Trophoblast cell (in vitro differentiated cells and primary cell): ENCODE measurements at regions not wholly inside any gene's neighbourhood (a gene's known extent, or its start where the extent isn't known, plus 50 kb on each side); places are given as distances from the start of the nearest gene placed in this dataset.

Experiments used
- DNase-seq, 2 donors: peaks; one replicate each; pipeline ENCODE4 v3.0.0-alpha.2; 2016
- H2AFZ ChIP-seq: 2 replicates; pipeline ENCODE4 v1.6.1; 2013; ENCODE audit warnings: low read length, moderate library complexity, mild to moderate bottlenecking; ENCODE audit not compliant: insufficient read depth, poor library complexity
- H2AK5ac ChIP-seq: 2 replicates; pipeline ENCODE4 v1.6.1; 2013; ENCODE audit warnings: mild to moderate bottlenecking, low read length
- H2BK120ac ChIP-seq: 2 replicates; pipeline ENCODE4 v1.6.1; 2013; ENCODE audit warnings: low read length, mild to moderate bottlenecking, moderate library complexity; ENCODE audit not compliant: insufficient read depth, poor library complexity
- H2BK12ac ChIP-seq: 2 replicates; pipeline ENCODE4 v1.6.1; 2013; ENCODE audit warnings: mild to moderate bottlenecking, low read length, moderate library complexity
- H2BK5ac ChIP-seq: 2 replicates; pipeline ENCODE4 v1.6.1; 2013; ENCODE audit warnings: low read length, low read depth, moderate library complexity, mild to moderate bottlenecking; ENCODE audit not compliant: poor library complexity
- H3K14ac ChIP-seq: 2 replicates; pipeline ENCODE4 v1.6.1; 2013; ENCODE audit warnings: mild to moderate bottlenecking, low read length
- H3K18ac ChIP-seq: 2 replicates; pipeline ENCODE4 v1.6.1; 2013; ENCODE audit warnings: mild to moderate bottlenecking, low read length
- H3K23ac ChIP-seq: 2 replicates; pipeline ENCODE4 v1.6.1; 2013; ENCODE audit warnings: low read length
- H3K27ac ChIP-seq: 2 replicates; pipeline ENCODE4 v1.5.1; 2013; ENCODE audit warnings: low read depth, mild to moderate bottlenecking, inconsistent platforms, low read length, moderate library complexity
- H3K27me3 ChIP-seq: 2 replicates; pipeline ENCODE4 v1.6.1; 2013; ENCODE audit warnings: inconsistent platforms, mild to moderate bottlenecking, low read length, moderate library complexity; ENCODE audit not compliant: insufficient read depth
- H3K36me3 ChIP-seq, 2 experiments: 1 replicate in 1 of 2; 2 replicates in 1 of 2; pipeline ENCODE4 v1.6.1; 2013; ENCODE audit warnings: low read length in 2 of 2, mild to moderate bottlenecking in 2 of 2, moderate library complexity in 1 of 2; ENCODE audit not compliant: insufficient read depth in 2 of 2, control insufficient read depth in 1 of 2
- H3K4ac ChIP-seq: 2 replicates; pipeline ENCODE4 v1.6.1; 2013; ENCODE audit warnings: low read depth, mild to moderate bottlenecking, low read length, moderate library complexity
- H3K4me1 ChIP-seq, 2 experiments: 1 replicate in 1 of 2; 2 replicates in 1 of 2; pipeline ENCODE4 v1.6.1; 2013; ENCODE audit warnings: low read length in 2 of 2, mild to moderate bottlenecking in 2 of 2, moderate library complexity in 1 of 2; ENCODE audit not compliant: insufficient read depth in 2 of 2, control insufficient read depth in 1 of 2
- H3K4me2 ChIP-seq: 2 replicates; pipeline ENCODE4 v1.6.1; 2013; ENCODE audit warnings: inconsistent platforms, mild to moderate bottlenecking, low read length, moderate library complexity
- H3K4me3 ChIP-seq: 2 replicates; pipeline ENCODE4 v1.5.1; 2013; ENCODE audit warnings: mild to moderate bottlenecking, low read depth, low read length, inconsistent platforms
- H3K79me1 ChIP-seq: one replicate; pipeline ENCODE4 v1.6.1; 2013; ENCODE audit warnings: low read length
- H3K79me2 ChIP-seq: 2 replicates; pipeline ENCODE4 v1.6.1; 2013; ENCODE audit warnings: low read length, mild to moderate bottlenecking; ENCODE audit not compliant: control insufficient read depth, insufficient read depth, poor library complexity
- H3K9ac ChIP-seq: 2 replicates; pipeline ENCODE4 v1.6.1; 2013; ENCODE audit warnings: mild to moderate bottlenecking, low read length
- H3K9me3 ChIP-seq: 2 replicates; pipeline ENCODE4 v1.6.1; 2013; ENCODE audit warnings: low read depth, mild to moderate bottlenecking, control low read depth, inconsistent platforms, low read length; ENCODE audit not compliant: insufficient read depth
- H4K12ac ChIP-seq: 2 replicates; pipeline ENCODE4 v1.6.1; 2013; ENCODE audit warnings: low read depth, mild to moderate bottlenecking, low read length, moderate library complexity
- H4K8ac ChIP-seq: 2 replicates; pipeline ENCODE4 v1.6.1; 2013; ENCODE audit warnings: low read depth, mild to moderate bottlenecking, low read length, moderate library complexity
- H4K91ac ChIP-seq: one replicate; pipeline ENCODE4 v1.6.1; 2013; ENCODE audit warnings: low read depth, mild to moderate bottlenecking, low read length, moderate library complexity
- WGBS: extraction: QIAGEN DNeasy Blood & Tissue Kit; methylation state at CpG from one replicate; pipeline ENCODE4 v1.1.7; 2013; ENCODE audit warnings: missing lambda C conversion rate; ENCODE audit not compliant: insufficient read length, insufficient coverage; ENCODE audit errors: extremely low coverage; 5-methylcytosine and 5-hydroxymethylcytosine counted together

DNA sequence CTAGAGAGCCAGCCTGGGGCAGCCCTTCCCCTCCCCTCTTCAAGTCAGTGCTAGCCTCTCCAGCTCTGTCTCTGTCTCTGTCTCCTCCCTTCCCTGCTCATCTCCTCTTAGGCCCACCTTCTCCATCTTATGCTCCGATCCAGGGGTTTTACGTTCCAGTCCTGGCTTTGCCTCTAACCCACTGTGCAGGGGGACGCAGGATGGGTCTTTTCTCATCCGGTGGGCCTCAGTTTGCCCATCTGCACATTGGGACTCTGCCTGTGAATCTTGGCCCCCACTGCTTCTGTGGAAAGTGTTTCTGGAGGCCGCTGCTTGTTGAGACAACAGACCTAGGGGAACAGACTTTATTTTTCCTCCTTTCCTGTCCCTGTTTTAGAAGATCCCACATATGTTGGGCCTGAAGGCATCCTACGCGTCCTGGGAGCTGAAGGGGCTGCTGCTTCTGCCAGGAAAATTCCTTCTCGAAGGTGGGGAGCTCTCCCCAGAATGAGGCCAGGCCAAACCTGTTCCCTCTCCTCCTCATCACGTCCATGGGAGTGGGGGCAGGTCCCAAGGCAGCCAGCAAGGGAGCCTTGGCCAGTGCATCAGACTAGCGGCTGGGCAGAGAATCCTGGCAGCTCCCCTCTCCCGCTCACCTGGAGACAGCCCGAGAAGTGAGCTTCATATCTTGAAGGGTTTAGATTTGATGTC lies 99.5 kb upstream of the CSF3R start:
- Histone ChIP-seq H3K9ac (no peak overlapping the region), H3K23ac (no peak overlapping the region), H3K79me2 (no peaks in the 10 kb centered on the region), H4K8ac (no peak overlapping the region), H3K4me2 (no peak overlapping the region), H2AK5ac (no peak overlapping the region), H4K91ac (no peak overlapping the region), H2AFZ (no peak overlapping the region), H3K9me3 (no peaks in the 10 kb centered on the region), H3K4me3 (no peak overlapping the region), H4K12ac (no peak overlapping the region), H3K36me3 (no peaks in the 10 kb centered on the region), H3K27ac (no peak overlapping the region), H3K18ac (no peak overlapping the region), H2BK12ac (no peak overlapping the region), H3K27me3 (no peaks in the 10 kb centered on the region), H2BK120ac (no peak overlapping the region), H3K79me1 (no peaks in the 10 kb centered on the region), H3K4me1 (no peaks in the 10 kb centered on the region), H2BK5ac (no peak overlapping the region), H3K14ac (no peak overlapping the region), H3K4ac (no peak overlapping the region)
- DNase-seq = no peak
- no CpG with 5 or more reads among the region's 12 CpGs for WGBS

- WGBS = no CpG with 5 or more reads among the region's 5 CpGs
- Histone ChIP-seq H3K4ac (no peak overlapping the region), H3K9me3 (no peaks in the 10 kb centered on the region), H2BK120ac (no peak overlapping the region), H3K36me3 (no peaks in the 10 kb centered on the region), H3K9ac (no peak overlapping the region), H3K23ac (no peak overlapping the region), H4K12ac (no peak overlapping the region), H3K4me3 (no peak overlapping the region), H3K4me2 (no peak overlapping the region), H3K4me1 (no peaks in the 10 kb centered on the region), H2AFZ (no peak overlapping the region), H3K27me3 (no peaks in the 10 kb centered on the region), H3K79me1 (no peaks in the 10 kb centered on the region), H3K18ac (no peak overlapping the region), H3K27ac (no peak overlapping the region), H4K8ac (no peak overlapping the region), H3K79me2 (no peaks in the 10 kb centered on the region), H4K91ac (no peak overlapping the region), H2AK5ac (no peak overlapping the region), H2BK12ac (no peak overlapping the region), H2BK5ac (no peak overlapping the region), H3K14ac (no peak overlapping the region)
- no peak for DNase-seq
Measured at GRCh38 chr1:36580524-36580923, 97.8 kb upstream of the CSF3R start.

DNA sequence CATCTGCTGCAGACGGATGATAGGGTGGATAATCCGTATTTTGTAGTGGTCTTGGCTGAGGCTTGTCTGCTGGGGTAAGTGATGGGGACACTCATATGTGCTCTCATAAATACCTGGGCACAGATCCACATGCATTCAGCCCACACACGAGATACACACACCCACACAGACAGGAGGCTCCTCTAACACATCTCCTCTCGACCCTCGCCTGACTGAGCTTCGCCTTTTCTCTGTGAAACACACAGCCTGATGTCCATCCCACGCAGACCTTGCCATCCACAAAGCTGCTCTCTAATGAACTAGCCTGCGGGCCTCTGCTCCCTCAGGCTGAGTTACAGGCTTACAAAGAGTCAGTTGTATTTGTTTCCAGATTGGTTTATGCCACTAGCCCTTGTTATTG lies 96.3 kb upstream of the CSF3R start:
- WGBS = no CpG with 5 or more reads among the region's 8 CpGs
- no peaks in the 10 kb centered on the region for H3K36me3 ChIP-seq
- no peak overlapping the region for H3K4ac ChIP-seq
- no peaks in the 10 kb centered on the region for H3K79me1 ChIP-seq
- H3K79me2 ChIP-seq = no peaks in the 10 kb centered on the region
- no peak overlapping the region for H4K12ac ChIP-seq
- no peak overlapping the region for H2BK12ac ChIP-seq
- H3K27me3 ChIP-seq = no peaks in the 10 kb centered on the region
- H2AFZ ChIP-seq = no peak overlapping the region
- H3K4me1 ChIP-seq = no peaks in the 10 kb centered on the region
- H3K9me3 ChIP-seq = no peaks in the 10 kb centered on the region
- no peak overlapping the region for H3K18ac ChIP-seq
- no peak overlapping the region for H4K8ac ChIP-seq
- H2AK5ac ChIP-seq = no peak overlapping the region
- no peak overlapping the region for H3K23ac ChIP-seq
- no peak overlapping the region for H2BK5ac ChIP-seq
- no peak for DNase-seq
- no peak overlapping the region for H3K4me3 ChIP-seq
- H3K27ac ChIP-seq = no peak overlapping the region
- no peak overlapping the region for H2BK120ac ChIP-seq
- H3K14ac ChIP-seq = no peak overlapping the region
- H3K9ac ChIP-seq = no peak overlapping the region
- no peak overlapping the region for H3K4me2 ChIP-seq
- H4K91ac ChIP-seq = no peak overlapping the region

DNA sequence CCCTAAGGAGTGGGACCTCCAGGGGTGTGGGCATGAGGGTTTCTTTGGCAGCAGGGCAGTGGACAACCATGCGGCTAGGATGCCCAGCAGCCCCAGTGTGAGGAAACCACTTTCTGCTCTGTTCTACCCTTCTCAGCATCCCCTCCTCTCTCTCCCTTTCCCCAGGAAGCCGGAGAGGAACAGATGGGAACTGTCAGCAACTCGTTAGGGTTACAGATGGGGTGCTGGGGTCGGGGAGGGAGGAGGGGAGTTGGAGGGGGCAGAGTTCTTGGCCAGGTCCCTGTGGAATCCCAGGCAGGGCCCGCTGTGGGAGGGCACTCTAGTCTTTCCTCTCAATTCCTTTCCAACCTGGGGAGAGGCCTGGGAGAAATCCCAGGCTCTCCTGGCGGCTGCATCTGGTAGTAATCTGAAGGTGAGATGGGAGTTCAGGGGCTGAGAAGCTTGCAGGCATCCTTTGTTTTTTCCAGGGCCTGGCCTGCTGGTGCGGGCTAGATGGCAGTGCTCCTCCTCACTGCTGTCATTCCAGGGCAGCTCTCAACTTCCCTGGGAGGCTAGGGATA lies 93.9 kb upstream of the CSF3R start:
- H3K9ac ChIP-seq = no peak overlapping the region
- H2BK12ac ChIP-seq = no peak overlapping the region
- no peaks in the 10 kb centered on the region for H3K79me1 ChIP-seq
- H3K79me2 ChIP-seq = no peaks in the 10 kb centered on the region
- H3K9me3 ChIP-seq = no peaks in the 10 kb centered on the region
- H3K18ac ChIP-seq = no peak overlapping the region
- no peak overlapping the region for H4K91ac ChIP-seq
- H3K4me1 ChIP-seq = no peaks in the 10 kb centered on the region
- no peaks in the 10 kb centered on the region for H3K27me3 ChIP-seq
- no peak for DNase-seq
- no peak overlapping the region for H3K4me3 ChIP-seq
- H3K27ac ChIP-seq = no peak overlapping the region
- H4K12ac ChIP-seq = no peak overlapping the region
- H2BK5ac ChIP-seq = no peak overlapping the region
- no peak overlapping the region for H3K4ac ChIP-seq
- no peak overlapping the region for H4K8ac ChIP-seq
- H3K4me2 ChIP-seq = no peak overlapping the region
- H2BK120ac ChIP-seq = no peak overlapping the region
- WGBS = no CpG with 5 or more reads among the region's 7 CpGs
- no peaks in the 10 kb centered on the region for H3K36me3 ChIP-seq
- no peak overlapping the region for H2AFZ ChIP-seq
- H3K14ac ChIP-seq = no peak overlapping the region
- no peak overlapping the region for H3K23ac ChIP-seq
- no peak overlapping the region for H2AK5ac ChIP-seq
